IPS-NIHi7 (cell line): ENCODE measurements at regions not wholly inside any gene's neighbourhood (a gene's known extent, or its start where the extent isn't known, plus 50 kb on each side); places are given as distances from the start of the nearest gene placed in this dataset.

Source experiments
- DNase-seq: peaks from one replicate; pipeline ENCODE4 v3.0.0; 2012; ENCODE audit warnings: mixed read lengths; ENCODE audit errors: extremely low spot score

DNA sequence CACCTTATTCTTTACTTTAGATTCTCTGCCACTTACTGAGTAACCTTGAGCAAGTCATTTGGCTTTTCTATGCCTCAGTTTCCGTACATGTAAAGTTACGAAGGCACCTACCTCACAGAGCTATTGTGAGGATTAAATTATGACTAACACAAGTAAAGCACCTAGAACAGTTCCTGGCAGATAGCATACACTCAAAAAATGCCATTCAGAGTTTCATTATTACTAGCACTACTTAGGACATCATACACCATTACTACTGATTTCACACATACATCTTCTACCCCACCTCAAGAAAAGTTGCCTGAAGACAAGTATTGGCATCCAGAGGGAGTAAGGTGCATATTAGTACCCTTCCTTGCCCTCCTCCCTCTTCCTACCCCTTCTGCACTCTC, 107.8 kb downstream of the OGFRL1 start:
- no peak for DNase-seq

GRCh38 chr6:71399279-71399678, 110.7 kb downstream of the OGFRL1 start:
- DNase-seq, result no peak

DNA sequence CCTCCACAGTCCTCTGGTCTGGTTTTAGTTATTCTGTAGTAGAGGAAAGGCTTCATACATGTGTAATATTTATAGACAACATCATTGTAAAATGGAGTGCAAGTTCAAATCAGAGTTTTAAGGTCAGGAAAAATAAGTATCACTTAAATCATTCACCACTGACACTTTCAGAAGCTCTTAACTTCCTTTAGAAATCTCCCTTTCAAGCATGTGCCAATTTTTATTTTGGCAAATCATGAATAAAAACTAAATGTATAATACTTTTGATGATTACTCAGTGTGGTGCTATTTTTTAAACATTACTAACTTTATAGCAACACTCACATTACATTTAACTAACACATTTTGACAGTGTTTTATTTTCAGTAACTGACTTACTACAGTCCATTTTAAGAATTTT, 112.2 kb downstream of the OGFRL1 start:
- no peak for DNase-seq

- no peak for DNase-seq
Observed at GRCh38 chr6:71402096-71402495, 113.5 kb downstream of the OGFRL1 start.

DNA sequence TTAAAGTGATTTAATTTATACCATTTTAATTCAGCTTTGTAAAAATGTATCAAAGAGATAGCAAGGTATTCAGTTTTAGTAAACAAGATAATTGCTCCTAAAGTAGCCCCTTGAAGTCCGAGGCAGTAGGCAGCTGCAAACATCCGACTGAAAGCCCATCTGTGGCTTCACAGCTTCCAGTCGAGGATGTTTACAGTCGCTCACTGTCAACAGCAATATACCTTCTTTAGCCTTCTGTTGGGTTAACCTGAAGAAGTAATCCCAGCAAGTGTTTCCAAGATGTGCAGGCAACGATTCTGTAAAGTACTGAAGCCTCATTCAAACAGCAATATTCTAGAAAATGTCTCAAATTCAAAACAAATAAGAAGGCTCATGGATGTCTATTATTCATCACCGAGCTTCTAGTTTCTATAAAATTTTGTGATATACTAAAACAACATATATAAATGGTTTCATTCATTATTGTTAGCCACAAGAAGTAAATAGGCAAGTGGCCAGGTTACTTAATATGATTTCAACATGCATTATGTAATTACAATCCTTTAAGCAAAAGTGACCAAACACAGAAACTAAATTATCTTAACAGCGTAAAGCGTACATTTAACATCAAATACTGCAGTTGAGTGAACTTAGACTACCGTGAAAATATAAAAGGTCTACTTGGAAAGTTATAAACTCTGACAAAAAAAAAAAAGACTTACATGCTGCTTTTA, 115.0 kb downstream of the OGFRL1 start:
- no peak for DNase-seq

- DNase-seq, result no peak
Observed at GRCh38 chr6:71404145-71404966, 115.7 kb downstream of the OGFRL1 start.

- DNase-seq, result no peak
Observed at GRCh38 chr6:71404967-71405278, 116.3 kb downstream of the OGFRL1 start.

DNA sequence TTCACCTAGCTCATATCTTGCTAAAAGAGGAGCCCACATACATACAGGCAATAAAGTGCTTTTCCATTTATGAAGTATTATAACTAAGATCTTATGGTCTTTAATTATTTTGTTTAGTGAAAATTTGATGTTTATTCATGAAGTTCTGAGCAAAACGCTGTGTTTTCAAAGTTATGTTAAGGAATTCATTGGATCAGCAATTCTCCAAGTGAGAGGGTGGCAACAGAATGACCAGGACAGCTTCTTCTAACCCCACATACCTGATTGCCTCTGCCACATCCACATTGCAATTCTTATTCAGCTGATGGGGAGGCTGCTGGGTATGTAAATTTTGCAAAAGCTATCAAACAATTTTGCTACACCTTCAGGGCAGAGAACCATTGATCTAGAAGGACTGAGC, 116.8 kb downstream of the OGFRL1 start:
- no peak for DNase-seq

GRCh38 chr6:71406865-71407860, 118.6 kb downstream of the OGFRL1 start:
- DNase-seq, result peak; percentile 44

DNA sequence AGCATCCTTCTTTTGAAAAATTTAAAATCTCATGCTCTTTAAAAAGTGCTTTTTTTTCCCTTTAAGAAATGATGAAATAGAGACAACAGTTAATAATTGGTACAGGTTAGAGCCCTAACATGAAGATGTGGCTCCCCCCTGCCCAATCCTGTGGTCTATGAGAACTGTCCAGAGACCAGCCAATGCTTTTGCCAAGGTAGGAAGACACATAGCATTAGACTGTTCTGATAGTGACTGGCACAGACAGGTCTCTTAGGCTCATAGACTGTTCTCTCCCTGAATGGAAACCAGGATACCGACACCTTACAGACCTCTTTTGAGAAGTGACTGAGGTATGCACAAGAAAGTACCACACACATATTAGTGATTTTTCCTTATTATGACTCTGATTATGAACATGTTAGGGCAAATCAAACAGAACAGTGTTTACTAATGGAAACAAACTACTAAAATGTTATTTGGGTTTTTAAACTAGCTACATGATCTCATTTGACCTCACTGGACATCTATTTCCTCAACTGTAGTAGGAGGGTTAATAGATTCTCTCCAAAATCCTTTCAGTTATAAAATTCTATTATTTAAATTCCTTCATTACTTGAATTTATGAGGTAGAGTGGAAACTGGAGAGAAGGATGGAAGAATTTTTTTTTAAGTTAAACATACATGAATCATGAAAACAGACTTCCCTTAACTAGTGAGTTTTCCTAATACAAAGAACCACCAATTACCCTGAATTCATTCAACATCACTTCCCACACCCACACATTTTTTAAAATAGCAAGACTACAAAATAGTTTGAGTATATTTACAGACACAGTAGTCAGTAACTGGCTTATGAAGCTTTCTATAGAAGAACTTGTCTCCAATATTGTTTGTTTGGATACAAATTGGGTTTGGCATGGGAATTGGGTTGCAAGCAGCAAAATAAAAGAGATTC, 120.4 kb downstream of the OGFRL1 start:
- no peak for DNase-seq

DNA sequence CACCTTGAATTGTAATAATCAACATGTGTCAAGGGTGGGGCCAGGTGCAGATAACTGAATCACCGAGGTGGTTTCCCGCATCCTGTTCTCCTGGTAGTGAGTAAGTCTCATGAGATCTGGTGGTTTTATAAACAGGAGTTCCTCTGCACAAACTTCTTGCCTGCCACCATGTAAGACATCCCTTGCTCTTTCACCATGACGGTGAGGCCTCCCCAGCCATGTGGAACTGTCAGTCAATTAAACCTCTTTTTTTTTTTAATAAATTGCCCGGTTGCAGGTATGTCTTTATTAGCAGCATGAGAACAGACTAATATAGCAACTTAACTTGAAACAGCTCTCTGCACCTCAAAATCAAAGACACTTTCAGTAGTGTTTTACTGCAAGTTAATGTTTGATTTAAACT, 121.6 kb downstream of the OGFRL1 start:
- no peak for DNase-seq

DNA sequence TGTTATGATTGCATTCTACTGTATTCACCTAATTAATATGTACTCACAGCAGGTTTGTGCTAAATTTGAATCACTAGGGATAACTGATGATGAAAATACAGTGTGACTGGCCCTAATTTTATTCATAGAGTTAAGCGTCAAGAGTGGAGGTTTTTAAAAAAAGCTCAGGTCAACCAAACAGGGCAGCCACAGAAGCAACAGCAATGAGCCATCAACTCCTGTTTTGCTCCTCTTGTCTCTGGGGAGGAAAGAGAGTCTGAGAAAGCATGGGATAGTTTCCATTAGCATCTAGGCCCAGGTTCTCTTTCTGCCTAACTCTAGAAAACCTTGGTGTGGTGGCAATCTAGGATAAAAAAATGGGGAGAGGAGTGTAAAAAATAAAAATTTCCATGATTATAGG, 122.1 kb downstream of the OGFRL1 start:
- DNase-seq, result no peak

DNA sequence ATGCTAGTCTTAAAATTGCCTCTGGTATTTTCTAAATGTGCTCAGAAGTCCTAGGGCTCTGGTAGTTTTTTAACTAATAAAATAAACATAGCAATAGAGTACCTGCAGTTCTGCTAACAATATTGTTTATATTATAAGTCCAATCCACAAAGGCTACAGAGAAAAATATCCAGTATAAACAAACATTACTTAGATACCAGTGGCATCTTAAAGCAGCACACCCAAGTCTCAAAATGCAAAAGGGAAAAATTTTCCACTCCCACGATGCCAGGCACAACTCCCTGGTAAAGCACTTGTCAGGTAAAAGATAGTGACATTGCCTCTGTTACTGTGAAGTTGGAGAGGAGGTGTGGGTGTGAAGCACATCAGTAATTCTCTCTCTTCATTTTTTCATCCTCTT, 123.3 kb downstream of the OGFRL1 start:
- no peak for DNase-seq

DNA sequence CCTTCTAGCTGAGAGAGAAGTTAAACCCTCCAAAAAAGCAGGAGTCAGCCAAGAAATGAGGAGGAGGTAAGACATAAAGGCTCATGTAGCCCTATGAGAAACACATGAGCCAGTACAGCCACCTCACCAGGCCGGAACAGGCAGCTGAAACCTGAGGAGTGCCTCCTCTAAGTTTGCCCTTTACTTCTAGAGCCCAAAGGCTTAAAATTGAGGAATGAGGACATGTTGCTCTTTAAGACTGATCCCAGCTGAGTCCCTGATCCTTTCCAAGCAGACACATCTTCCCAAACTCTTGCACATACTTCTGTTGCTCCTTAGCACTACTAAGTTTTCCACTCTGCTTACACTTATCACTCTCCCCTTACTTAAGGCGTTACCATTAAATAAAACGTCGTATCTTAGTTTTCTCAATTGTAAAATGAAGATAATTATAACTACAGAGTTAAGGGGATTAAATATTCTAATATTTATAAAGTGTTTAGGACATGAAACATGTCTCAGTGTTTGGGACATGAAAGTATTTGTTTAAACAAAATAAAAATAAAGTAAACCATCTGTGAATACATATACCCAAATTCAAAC, 124.0 kb downstream of the OGFRL1 start:
- no peak for DNase-seq

DNA sequence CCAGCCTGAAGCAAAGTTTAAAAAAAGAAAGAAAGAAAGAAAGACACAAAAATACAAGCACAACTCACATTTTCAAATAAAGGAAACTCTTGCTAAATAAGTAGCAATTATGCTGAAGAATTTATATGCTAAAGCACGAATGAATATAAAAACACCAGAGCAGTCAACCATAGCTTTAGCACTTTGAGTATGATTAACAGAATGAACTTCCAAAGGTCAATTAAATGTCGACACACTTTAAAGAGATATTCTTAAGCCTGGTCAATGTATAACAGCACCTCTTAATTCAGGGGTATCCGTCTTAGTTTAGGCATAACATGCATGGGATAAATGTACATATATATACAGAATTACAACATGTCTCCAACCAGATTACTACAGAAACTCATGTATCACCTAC, 125.9 kb downstream of the OGFRL1 start:
- DNase-seq, result no peak

DNA sequence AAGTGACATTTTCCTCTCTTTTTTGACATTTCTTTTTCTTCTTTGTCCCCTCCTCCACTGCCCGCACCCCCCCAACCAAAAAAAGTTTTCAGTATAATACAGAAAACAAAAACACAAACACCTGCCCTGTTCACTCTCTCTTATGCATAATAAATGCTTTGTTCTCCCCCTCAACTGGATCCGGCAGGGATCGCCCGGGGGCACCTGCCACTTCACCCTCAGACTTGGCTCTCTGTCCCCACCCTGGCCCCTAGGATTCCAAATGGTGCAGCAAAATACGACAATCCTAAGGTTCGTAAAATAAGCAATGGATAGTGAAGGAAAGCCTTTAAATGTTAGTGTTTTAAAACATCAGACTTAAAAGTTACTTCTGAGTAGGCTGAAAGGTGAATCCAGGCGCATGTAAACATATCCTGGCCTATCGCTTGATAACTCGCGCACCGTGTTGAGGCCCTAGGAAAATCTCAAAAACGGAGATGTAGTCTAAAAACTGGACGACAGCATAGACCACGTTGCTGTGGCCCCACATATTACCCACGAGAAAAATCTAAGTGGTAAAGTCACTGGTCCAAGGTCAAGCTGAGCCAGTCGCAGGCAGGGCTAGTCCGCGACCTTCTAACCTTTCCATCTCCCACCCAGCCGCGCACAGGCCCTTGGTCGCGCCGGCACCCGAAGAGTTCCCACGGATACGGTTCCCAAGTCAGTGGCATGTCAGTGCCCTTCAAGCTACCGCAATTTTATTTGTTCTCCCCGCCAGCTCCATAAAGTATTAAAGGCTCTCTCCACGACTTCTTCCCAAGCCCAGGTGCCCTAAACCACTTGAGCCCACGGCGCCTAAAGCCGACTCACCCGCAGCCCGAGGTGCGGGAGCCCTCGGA, 130.8 kb downstream of the OGFRL1 start:
- DNase-seq, result no peak

- peak; percentile 22 for DNase-seq
Observed at GRCh38 chr6:71420095-71420692, 131.6 kb downstream of the OGFRL1 start.

DNA sequence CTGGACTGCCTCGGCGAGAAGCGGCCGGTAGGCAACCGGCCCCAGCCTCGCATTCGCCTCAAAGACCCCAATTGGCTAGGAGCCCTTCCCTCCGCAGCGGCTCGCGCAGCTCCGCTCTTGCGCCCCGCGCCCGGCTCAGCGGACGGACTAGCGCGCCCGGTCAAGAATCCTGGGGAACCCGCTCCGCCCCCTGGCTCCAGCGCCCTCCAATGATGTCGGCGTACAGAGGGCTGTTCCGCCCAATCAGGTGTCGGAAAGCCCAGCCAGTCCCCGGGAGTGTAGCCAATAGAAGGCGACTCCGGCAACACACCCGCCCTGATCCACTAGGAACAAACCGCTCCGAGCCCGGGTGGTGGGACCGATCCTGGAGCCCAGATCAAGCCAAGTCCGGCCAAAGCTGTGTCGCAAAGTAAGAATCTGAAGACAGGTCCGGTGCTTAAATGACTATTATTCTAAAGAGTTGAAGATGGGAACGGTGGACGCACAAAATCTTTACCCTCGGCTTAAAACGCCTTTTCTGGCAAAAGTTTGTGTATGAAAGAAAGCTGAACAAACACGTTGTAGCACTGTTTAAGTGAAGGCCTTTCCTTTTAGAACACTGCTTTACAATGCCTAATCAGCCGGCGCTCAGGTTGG, 132.2 kb downstream of the OGFRL1 start:
- DNase-seq, result peak; percentile 95

GRCh38 chr6:71421611-71422010, 133.0 kb downstream of the OGFRL1 start:
- no peak for DNase-seq
